Thyroid gland (tissue), 4 donors: ENCODE measurements at regions not wholly inside any gene's neighbourhood (a gene's known extent, or its start where the extent isn't known, plus 50 kb on each side); places are given as distances from the start of the nearest gene placed in this dataset.
A peak's percentile ranks its signal among the peaks of the same experiment; 100 is the strongest.

Experiments used
- DNase-seq, 2 donors: peaks; one replicate each; pipeline ENCODE4 v3.0.0-alpha.2; 2019
- H3K27ac ChIP-seq, 3 donors: fragments of 200-600 bp; sonication (generic); 1 replicate in 2 of 3; 2 replicates in 1 of 3; pipeline ENCODE4 v1.5.1; 2016 to 2019; ENCODE audit warnings: mild to moderate bottlenecking in 1 of 3, moderate library complexity in 1 of 3
- H3K27me3 ChIP-seq: fragments of 200-600 bp; sonication (generic); one replicate; pipeline ENCODE4 v1.5.1; 2019
- H3K36me3 ChIP-seq, 2 donors: fragments of 200-600 bp; sonication (generic); one replicate each; pipeline ENCODE4 v1.5.1; 2016 to 2019
- H3K4me1 ChIP-seq, 2 donors: fragments of 200-600 bp; sonication (generic); one replicate each; pipeline ENCODE4 v1.5.1; 2017 to 2019
- H3K4me3 ChIP-seq, 3 donors: fragments of 200-600 bp; sonication (generic); replicated peaks in 1 of 3; 1 replicate in 2 of 3; 2 replicates in 1 of 3; pipeline ENCODE4 v1.5.1; 2016; ENCODE audit warnings: mild to moderate bottlenecking in 1 of 3
- H3K9me3 ChIP-seq: fragments of 200-600 bp; sonication (generic); one replicate; pipeline ENCODE4 v1.5.1; 2017
- POLR2A ChIP-seq, 2 donors: fragments of 450-650 bp; IDR thresholded peaks; one replicate each; pipeline ENCODE4 v1.6.1; 2017; ENCODE audit warnings: antibody characterized with exemption in 2 of 2, mild to moderate bottlenecking in 2 of 2, moderate library complexity in 1 of 2
- WGBS, 2 donors: methylation state at CpG; one replicate each; pipeline ENCODE4 v1.1.5; 2017; 5-methylcytosine and 5-hydroxymethylcytosine counted together
- intact Hi-C: fragments of 100-400 bp; cut with DNase I; formaldehyde crosslinking; loops from one replicate; pipeline ENCODE4 v1.15.1; 2023
- TF ChIP-seq, protein P1 (sequence below), 6 experiments: fragments of 200-600 bp in 3 of 6; fragments of 450-650 bp in 3 of 6; sonication (generic) in 3 of 6; IDR thresholded peaks; one replicate each; pipeline ENCODE4 v1.5.1; 2016 to 2019; ENCODE audit warnings: antibody characterized with exemption in 6 of 6, mild to moderate bottlenecking in 2 of 6, inconsistent platforms in 1 of 6, moderate library complexity in 1 of 6

DNA sequence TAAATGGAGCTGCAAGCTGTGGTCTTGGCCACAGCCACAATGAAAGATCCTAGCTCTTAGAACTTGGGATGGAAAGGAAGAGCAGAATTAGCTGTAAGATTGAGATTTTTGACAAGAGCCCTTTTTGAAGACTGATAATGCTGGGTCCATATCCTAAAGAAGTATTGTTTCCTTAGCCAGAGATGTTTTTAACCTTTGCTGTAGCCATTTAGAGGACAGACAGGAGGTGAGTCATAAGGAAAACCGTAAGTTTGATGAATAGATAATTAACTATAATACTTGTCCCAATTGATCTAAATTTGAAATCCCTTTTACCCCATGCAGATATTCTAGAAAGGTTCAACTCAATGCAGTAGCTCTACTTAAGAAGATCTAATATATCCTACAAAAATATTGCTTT, 213.7 kb downstream of the HTR1B start:
- intact Hi-C loops, result no loop called here
- Histone ChIP-seq H3K4me1 (no peaks in the 10 kb centered on the region), H3K27me3 (no peaks in the 10 kb centered on the region), H3K9me3 (no peaks in the 10 kb centered on the region), H3K4me3 (no peak overlapping the region), H3K27ac (no peak overlapping the region), H3K36me3 (no peaks in the 10 kb centered on the region)
- no peak for TF ChIP-seq POLR2A (IDR thresholded peaks at IDR 0.05)
- TF ChIP-seq, protein P1, sequence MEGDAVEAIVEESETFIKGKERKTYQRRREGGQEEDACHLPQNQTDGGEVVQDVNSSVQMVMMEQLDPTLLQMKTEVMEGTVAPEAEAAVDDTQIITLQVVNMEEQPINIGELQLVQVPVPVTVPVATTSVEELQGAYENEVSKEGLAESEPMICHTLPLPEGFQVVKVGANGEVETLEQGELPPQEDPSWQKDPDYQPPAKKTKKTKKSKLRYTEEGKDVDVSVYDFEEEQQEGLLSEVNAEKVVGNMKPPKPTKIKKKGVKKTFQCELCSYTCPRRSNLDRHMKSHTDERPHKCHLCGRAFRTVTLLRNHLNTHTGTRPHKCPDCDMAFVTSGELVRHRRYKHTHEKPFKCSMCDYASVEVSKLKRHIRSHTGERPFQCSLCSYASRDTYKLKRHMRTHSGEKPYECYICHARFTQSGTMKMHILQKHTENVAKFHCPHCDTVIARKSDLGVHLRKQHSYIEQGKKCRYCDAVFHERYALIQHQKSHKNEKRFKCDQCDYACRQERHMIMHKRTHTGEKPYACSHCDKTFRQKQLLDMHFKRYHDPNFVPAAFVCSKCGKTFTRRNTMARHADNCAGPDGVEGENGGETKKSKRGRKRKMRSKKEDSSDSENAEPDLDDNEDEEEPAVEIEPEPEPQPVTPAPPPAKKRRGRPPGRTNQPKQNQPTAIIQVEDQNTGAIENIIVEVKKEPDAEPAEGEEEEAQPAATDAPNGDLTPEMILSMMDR (IDR thresholded peaks at IDR 0.05), result no peak
- no peak for DNase-seq
- WGBS, 2 donors, result 88 to 91% methylated on average over 1 of the region's 1 CpG

DNA sequence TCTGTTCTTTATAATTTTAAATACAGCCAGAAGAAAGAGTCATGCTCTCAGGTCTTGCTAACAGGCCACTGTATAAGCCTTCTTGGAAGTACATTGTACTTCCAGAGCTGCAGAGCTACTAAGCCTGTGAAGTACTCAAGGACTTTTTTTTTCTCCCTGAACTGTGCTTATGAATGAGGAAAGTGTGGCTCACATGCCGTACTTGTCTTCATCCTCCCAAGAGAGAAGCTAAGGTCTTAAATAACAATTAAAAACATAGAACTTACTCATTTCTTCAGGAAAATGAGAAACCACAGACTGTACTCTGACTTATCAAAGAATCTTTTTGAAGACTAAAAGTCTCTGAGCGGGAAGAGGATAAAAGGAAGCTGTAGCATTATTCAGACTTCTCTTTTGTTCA, 218.3 kb downstream of the HTR1B start:
- Histone ChIP-seq H3K9me3 (no peaks in the 10 kb centered on the region), H3K4me1 (no peaks in the 10 kb centered on the region), H3K27ac (no peak overlapping the region), H3K36me3 (no peaks in the 10 kb centered on the region), H3K27me3 (no peaks in the 10 kb centered on the region), H3K4me3 (no peak overlapping the region)
- TF ChIP-seq POLR2A (IDR thresholded peaks at IDR 0.05), result no peak
- TF ChIP-seq, protein P1 (IDR thresholded peaks at IDR 0.05), result no peak
- WGBS, 2 donors, result 69 to 74% methylated on average over 2 of the region's 2 CpGs
- DNase-seq, result no peak
- intact Hi-C loops, result no loop called here

GRCh38 chr6:77231438-77232305, 231.6 kb downstream of the HTR1B start:
- Histone ChIP-seq H3K4me3 (no peak overlapping the region), H3K27me3 (no peaks in the 10 kb centered on the region), H3K9me3 (no peaks in the 10 kb centered on the region), H3K4me1 (no peaks in the 10 kb centered on the region), H3K36me3 (no peaks in the 10 kb centered on the region), H3K27ac (no peak overlapping the region)
- TF ChIP-seq, protein P1 (IDR thresholded peaks at IDR 0.05), result no peak
- no peak for TF ChIP-seq POLR2A (IDR thresholded peaks at IDR 0.05)
- peak; percentile 8 to 20 for DNase-seq
- intact Hi-C loops, result no loop called here
- WGBS, 2 donors, result 31 to 38% methylated on average over 1 of the region's 1 CpG

GRCh38 chr6:77228279-77228678, 235.0 kb downstream of the HTR1B start:
- Histone ChIP-seq H3K4me1 (no peaks in the 10 kb centered on the region), H3K27me3 (no peaks in the 10 kb centered on the region), H3K27ac (no peak overlapping the region), H3K4me3 (no peak overlapping the region), H3K9me3 (no peaks in the 10 kb centered on the region), H3K36me3 (no peaks in the 10 kb centered on the region)
- no peak for DNase-seq
- TF ChIP-seq, protein P1 (IDR thresholded peaks at IDR 0.05), result no peak
- no peak for TF ChIP-seq POLR2A (IDR thresholded peaks at IDR 0.05)
- intact Hi-C loops, result no loop called here

DNA sequence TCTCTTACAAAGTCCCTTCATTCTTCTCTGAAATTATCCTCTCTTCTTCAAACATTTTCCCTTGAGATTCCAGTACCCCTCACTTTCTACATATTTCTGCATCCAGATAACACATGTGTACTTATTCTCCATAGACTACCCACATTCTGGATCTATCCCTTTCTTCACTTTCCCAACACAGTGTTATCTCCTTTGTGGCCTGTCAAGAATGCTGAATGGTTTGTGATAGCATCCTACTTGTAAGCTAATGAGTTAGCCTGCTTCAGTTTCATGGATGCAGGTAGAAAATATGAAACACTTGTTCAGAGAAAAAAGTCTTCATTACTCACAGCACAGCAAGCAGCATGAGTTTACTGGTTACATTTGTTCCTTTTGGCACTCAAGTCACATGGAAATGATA, 245.4 kb downstream of the HTR1B start:
- no peaks in the 10 kb centered on the region for H3K27me3 ChIP-seq
- H3K36me3 ChIP-seq, result no peaks in the 10 kb centered on the region
- TF ChIP-seq, protein P1 (IDR thresholded peaks at IDR 0.05), result no peak
- TF ChIP-seq POLR2A (IDR thresholded peaks at IDR 0.05), result no peak
- H3K4me3 ChIP-seq, result no peak overlapping the region
- no peak overlapping the region for H3K27ac ChIP-seq
- intact Hi-C loops, result no loop called here
- no peak for DNase-seq
- H3K4me1 ChIP-seq, result no peaks in the 10 kb centered on the region
- no peaks in the 10 kb centered on the region for H3K9me3 ChIP-seq
